ENCODE measurements at regions not wholly inside any gene's neighbourhood (a gene's known extent, or its start where the extent isn't known, plus 50 kb on each side); places are given as distances from the start of the nearest gene placed in this dataset.

DNA sequence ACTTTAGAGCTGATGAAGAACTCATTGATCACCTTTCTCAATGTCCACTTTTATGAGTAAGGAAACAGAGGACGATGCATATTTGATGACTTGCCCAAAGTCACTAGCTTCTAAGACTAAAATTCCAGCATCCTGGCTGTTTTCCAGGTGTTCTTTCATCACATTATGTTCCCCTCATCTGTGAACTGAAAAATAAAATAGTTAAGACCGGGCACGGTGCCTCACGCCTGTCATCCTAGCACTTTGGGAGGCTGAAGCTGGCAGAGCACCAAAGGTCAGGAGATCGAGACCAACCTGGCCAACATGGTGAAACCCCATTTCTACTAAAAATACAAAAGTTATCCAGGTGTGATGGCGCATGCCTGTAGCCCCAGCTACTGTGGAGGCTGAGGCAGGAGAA, 297.5 kb downstream of the DUSP10 start:
- Histone ChIP-seq H3K4me1 (ENCODE audit: insufficient read depth, low read length) (peaks cover 19% of the 10 kb centered on the region), H3K9ac (ENCODE audit: low read length) (no peak overlapping the region), H3K4me2 (ENCODE audit: low read length) (no peak overlapping the region), H2AFZ (ENCODE audit: low read depth, low read length) (no peak overlapping the region), H3K27me3 (ENCODE audit: insufficient read depth, low read length) (no peaks in the 10 kb centered on the region), H3K27ac (ENCODE audit: low read depth, low read length) (no peak overlapping the region), H3K9me3 (ENCODE audit: insufficient read depth, low read depth, low read length) (no peaks in the 10 kb centered on the region), H3K4me3 (ENCODE audit: insufficient read depth, low read depth, low read length) (no peak overlapping the region), H3K79me2 (ENCODE audit: insufficient read depth, low read length) (no peaks in the 10 kb centered on the region), H3K36me3 (ENCODE audit: insufficient read depth, low read length) (no peaks in the 10 kb centered on the region), H4K20me1 (ENCODE audit: insufficient read depth, low read length) (no peaks in the 10 kb centered on the region)
- FAIRE-seq (no peak), DNase-seq (ENCODE audit: low read depth) (peak; percentile 25)
- Mint-ChIP-seq H3K4me3 (ENCODE audit: unreplicated experiment) (no peak overlapping the region), H3K27me3 (ENCODE audit: low read depth, unreplicated experiment) (no peaks in the 10 kb centered on the region), H3K36me3 (ENCODE audit: low read depth, unreplicated experiment) (no peaks in the 10 kb centered on the region), H3K4me1 (ENCODE audit: low read depth, unreplicated experiment) (peaks cover 20% of the 10 kb centered on the region), H3K27ac (ENCODE audit: unreplicated experiment) (no peak overlapping the region), H3K9me3 (ENCODE audit: unreplicated experiment) (no peaks in the 10 kb centered on the region)
- no peak for TF ChIP-seq EZH2 (IDR thresholded peaks at IDR 0.05; ENCODE audit: insufficient read depth, low read length)
- TF ChIP-seq, protein P1, sequence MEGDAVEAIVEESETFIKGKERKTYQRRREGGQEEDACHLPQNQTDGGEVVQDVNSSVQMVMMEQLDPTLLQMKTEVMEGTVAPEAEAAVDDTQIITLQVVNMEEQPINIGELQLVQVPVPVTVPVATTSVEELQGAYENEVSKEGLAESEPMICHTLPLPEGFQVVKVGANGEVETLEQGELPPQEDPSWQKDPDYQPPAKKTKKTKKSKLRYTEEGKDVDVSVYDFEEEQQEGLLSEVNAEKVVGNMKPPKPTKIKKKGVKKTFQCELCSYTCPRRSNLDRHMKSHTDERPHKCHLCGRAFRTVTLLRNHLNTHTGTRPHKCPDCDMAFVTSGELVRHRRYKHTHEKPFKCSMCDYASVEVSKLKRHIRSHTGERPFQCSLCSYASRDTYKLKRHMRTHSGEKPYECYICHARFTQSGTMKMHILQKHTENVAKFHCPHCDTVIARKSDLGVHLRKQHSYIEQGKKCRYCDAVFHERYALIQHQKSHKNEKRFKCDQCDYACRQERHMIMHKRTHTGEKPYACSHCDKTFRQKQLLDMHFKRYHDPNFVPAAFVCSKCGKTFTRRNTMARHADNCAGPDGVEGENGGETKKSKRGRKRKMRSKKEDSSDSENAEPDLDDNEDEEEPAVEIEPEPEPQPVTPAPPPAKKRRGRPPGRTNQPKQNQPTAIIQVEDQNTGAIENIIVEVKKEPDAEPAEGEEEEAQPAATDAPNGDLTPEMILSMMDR (IDR thresholded peaks at IDR 0.05; ENCODE audit: insufficient read depth, low read depth, low read length), result no peak

DNA sequence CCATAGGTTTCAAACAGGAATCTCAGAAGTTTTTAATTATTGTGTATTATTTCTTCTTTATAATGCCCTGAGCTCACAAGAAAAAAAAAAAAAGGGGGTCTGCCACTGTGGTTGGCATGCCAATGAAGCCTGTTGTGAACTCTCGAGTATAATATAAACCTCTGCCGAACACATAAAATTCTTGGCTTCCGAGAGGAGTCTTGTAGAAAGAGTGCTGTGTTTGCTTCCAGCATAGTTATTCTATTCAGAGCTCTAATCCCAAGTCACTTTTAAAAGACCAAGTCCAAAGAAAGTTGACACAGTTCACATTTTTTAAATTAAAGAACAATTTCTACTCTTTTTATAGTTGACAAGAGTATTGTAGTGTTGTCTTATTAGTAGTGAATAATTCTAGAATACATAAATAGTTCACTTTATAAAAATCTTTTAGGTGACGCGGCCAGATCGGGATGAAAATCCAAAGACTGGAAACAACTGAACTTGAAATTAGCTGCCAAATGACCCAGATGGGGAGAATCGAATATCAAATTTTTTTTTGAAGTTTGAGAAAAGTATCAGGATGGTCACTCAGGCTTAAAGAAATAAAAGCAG, 293.2 kb downstream of the DUSP10 start:
- no peak overlapping the region for H3K4me2 ChIP-seq (ENCODE audit: low read length)
- H3K27ac ChIP-seq (ENCODE audit: low read depth, low read length), result no peak overlapping the region
- H3K9me3 ChIP-seq (ENCODE audit: insufficient read depth, low read depth, low read length), result no peaks in the 10 kb centered on the region
- Mint-ChIP-seq H3K9me3 (ENCODE audit: unreplicated experiment) (peaks cover 2% of the 10 kb centered on the region), H3K4me3 (ENCODE audit: unreplicated experiment) (no peak overlapping the region), H3K4me1 (ENCODE audit: low read depth, unreplicated experiment) (peaks cover 5% of the 10 kb centered on the region), H3K36me3 (ENCODE audit: low read depth, unreplicated experiment) (no peaks in the 10 kb centered on the region), H3K27ac (ENCODE audit: unreplicated experiment) (no peak overlapping the region), H3K27me3 (ENCODE audit: low read depth, unreplicated experiment) (no peaks in the 10 kb centered on the region)
- FAIRE-seq, result no peak
- H3K4me1 ChIP-seq (ENCODE audit: insufficient read depth, low read length), result no peaks in the 10 kb centered on the region
- TF ChIP-seq, protein P1 (IDR thresholded peaks at IDR 0.05; ENCODE audit: insufficient read depth, low read depth, low read length), result no peak
- TF ChIP-seq EZH2 (IDR thresholded peaks at IDR 0.05; ENCODE audit: insufficient read depth, low read length), result no peak
- H4K20me1 ChIP-seq (ENCODE audit: insufficient read depth, low read length), result no peaks in the 10 kb centered on the region
- H3K79me2 ChIP-seq (ENCODE audit: insufficient read depth, low read length), result no peaks in the 10 kb centered on the region
- no peak overlapping the region for H3K9ac ChIP-seq (ENCODE audit: low read length)
- no peaks in the 10 kb centered on the region for H3K36me3 ChIP-seq (ENCODE audit: insufficient read depth, low read length)
- DNase-seq (ENCODE audit: low read depth), result no peak
- no peaks in the 10 kb centered on the region for H3K27me3 ChIP-seq (ENCODE audit: insufficient read depth, low read length)
- H2AFZ ChIP-seq (ENCODE audit: low read depth, low read length), result no peak overlapping the region
- no peak overlapping the region for H3K4me3 ChIP-seq (ENCODE audit: insufficient read depth, low read depth, low read length)

DNA sequence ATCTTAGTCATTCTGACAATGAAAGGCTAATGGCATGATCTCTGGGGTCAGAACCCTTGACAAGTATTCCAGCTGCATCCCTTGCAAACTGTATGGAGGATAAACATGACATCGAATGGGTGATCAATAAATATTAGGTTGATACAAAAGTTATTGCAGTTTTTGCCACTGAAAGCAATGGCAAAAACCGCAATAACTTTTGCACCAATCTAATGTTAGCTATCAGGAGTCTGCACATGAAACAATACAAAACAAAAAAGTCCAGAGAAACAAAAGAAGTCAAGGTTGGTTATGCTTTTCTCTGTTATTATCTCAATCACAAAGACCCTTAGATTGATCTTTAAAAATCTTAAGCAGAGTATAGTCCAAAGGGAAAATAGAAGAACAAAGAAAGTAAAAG, 292.7 kb downstream of the DUSP10 start:
- Histone ChIP-seq H3K9me3 (ENCODE audit: insufficient read depth, low read depth, low read length) (no peaks in the 10 kb centered on the region), H3K36me3 (ENCODE audit: insufficient read depth, low read length) (no peaks in the 10 kb centered on the region), H3K27ac (ENCODE audit: low read depth, low read length) (no peak overlapping the region), H3K4me1 (ENCODE audit: insufficient read depth, low read length) (no peaks in the 10 kb centered on the region), H4K20me1 (ENCODE audit: insufficient read depth, low read length) (no peaks in the 10 kb centered on the region), H2AFZ (ENCODE audit: low read depth, low read length) (no peak overlapping the region), H3K27me3 (ENCODE audit: insufficient read depth, low read length) (no peaks in the 10 kb centered on the region), H3K4me3 (ENCODE audit: insufficient read depth, low read depth, low read length) (no peak overlapping the region), H3K79me2 (ENCODE audit: insufficient read depth, low read length) (no peaks in the 10 kb centered on the region), H3K4me2 (ENCODE audit: low read length) (no peak overlapping the region), H3K9ac (ENCODE audit: low read length) (no peak overlapping the region)
- no peak for TF ChIP-seq EZH2 (IDR thresholded peaks at IDR 0.05; ENCODE audit: insufficient read depth, low read length)
- no peaks in the 10 kb centered on the region for H3K27me3 Mint-ChIP-seq (ENCODE audit: low read depth, unreplicated experiment)
- no peak overlapping the region for H3K4me3 Mint-ChIP-seq (ENCODE audit: unreplicated experiment)
- H3K27ac Mint-ChIP-seq (ENCODE audit: unreplicated experiment), result no peak overlapping the region
- H3K9me3 Mint-ChIP-seq (ENCODE audit: unreplicated experiment), result peaks cover 2% of the 10 kb centered on the region
- H3K4me1 Mint-ChIP-seq (ENCODE audit: low read depth, unreplicated experiment), result peaks cover 5% of the 10 kb centered on the region
- no peak for FAIRE-seq
- no peaks in the 10 kb centered on the region for H3K36me3 Mint-ChIP-seq (ENCODE audit: low read depth, unreplicated experiment)
- DNase-seq (ENCODE audit: low read depth), result no peak

Measured in astrocyte (in vitro differentiated cells and primary cell).